GM21825 (cell line): ENCODE measurements at regions not wholly inside any gene's neighbourhood (a gene's known extent, or its start where the extent isn't known, plus 50 kb on each side); places are given as distances from the start of the nearest gene placed in this dataset.

Experiments
- ATAC-seq: cut with Tn5 transposase; IDR thresholded peaks from one replicate; pipeline ENCODE4 v1.9.1; 2021; ENCODE audit warnings: mild to moderate bottlenecking, moderate library complexity; ENCODE audit not compliant: unreplicated experiment

- no peak for ATAC-seq
These were observed 942.3 kb upstream of the TMEM132C start for GRCh38 chr12:127324681-127325080.

- no peak for ATAC-seq
These were observed 939.0 kb upstream of the TMEM132C start for GRCh38 chr12:127327986-127328385.

- ATAC-seq: no peak
These were observed 938.1 kb upstream of the TMEM132C start for GRCh38 chr12:127328867-127329266.

DNA sequence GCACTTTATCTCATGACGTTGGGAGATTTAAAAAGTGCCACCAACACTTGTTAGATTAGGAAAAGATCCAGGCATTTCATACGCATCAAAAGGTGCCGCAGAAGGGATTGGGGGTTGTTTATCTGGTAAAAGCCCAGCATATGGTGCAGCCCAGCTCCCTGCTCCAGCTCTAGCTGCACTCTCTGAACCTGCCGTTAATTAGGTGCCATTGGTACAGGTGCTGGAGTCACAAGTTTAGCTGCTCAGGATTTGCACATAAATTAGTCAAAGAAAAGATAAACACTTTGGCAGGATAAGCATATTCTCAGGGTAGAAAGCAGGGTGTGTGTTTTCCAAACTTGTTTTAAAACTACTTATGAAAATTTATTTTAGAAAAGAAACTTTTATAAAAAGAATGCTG, 932.6 kb upstream of the TMEM132C start:
- ATAC-seq: no peak

DNA sequence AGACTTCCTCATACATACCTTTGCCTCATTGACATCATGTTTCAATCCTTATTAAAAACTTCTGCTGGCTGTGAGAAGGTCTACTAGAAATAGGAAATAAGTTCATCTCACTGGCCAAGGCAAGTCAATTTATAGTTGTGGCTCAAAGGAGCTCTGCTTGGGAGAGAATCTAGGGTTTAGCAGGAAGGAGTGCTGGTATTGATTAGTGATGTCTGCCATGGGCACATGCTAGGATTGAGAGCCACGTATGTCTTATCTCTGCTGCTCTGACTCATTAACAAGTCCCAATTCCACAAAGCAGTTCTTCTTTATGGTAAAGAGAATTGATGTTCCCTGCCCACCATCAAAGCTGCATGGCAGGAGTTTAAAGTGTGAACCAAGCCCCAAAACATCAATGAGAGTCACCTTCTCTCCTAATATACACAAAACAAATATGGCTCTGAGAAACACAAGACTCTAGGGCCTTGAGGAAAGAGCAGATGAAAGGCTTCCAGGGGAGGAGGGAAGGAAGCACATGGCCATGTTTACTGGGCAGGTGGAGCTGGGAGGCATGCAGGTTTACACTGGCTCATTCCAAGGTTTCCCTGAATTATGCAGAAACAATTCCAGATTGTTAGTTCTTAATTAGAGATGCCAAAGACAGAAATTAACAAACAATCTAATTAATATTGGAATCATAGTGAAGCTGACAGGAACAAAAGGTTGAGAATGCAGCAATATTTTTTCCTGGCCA, 931.9 kb upstream of the TMEM132C start:
- no peak for ATAC-seq

GRCh38 chr12:127336416-127336815, 930.6 kb upstream of the TMEM132C start:
- ATAC-seq: no peak

DNA sequence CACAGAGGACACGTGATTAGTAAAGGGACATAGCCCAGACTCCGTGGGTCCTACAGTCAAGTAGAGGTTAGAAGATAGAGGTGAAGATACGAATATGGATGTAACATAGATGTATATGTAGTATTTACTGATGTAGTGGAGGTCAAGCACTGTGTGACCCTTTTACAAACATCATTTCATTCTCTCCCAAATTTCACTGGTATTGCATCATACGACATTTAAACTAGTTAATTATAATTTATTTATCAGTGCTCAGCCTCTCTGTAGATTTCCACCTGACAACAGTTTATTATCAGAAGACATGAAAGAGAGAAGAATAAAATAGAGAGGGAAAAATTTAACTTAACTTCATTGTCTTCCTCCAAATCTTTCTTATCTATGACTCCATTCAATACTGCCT, 927.9 kb upstream of the TMEM132C start:
- no peak for ATAC-seq

DNA sequence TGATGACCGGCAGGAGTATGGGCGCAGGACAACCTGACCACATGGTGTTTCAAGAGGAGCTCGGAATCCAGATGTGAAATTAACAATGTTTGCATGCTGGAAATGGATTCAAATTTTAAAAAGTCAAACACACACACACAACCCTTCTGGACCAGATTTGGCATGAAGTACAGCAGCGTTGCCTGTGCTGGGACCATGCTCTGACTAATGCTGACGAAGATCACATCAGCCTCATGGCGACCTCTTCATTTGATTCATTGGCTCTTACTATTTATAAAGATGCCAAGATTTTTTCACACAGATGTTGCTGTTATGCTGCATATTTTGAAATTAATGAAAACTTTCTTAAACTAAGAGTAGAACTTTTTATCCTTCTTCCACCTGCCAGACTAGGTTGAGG, 926.6 kb upstream of the TMEM132C start:
- no peak for ATAC-seq

DNA sequence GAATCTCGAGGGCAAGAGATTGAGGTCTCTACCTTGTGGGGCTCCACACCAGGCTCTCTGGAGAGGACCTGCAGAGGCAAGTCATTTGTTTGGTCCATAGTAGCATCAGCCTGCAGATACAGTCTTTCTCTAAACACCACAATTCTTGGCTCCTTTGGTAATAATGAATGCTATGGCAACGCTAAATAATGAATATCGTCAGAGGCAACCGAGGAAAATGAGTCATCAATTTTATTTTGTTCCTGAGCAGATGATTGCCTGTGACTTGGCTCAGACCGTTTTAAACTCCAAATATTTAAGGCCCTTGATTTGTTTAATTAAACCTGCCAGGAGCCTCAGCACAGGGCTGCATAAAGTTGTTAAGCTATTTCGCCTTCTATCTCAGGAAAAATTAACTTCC, 924.1 kb upstream of the TMEM132C start:
- ATAC-seq: no peak

GRCh38 chr12:127343940-127344339, 923.0 kb upstream of the TMEM132C start:
- ATAC-seq: no peak

DNA sequence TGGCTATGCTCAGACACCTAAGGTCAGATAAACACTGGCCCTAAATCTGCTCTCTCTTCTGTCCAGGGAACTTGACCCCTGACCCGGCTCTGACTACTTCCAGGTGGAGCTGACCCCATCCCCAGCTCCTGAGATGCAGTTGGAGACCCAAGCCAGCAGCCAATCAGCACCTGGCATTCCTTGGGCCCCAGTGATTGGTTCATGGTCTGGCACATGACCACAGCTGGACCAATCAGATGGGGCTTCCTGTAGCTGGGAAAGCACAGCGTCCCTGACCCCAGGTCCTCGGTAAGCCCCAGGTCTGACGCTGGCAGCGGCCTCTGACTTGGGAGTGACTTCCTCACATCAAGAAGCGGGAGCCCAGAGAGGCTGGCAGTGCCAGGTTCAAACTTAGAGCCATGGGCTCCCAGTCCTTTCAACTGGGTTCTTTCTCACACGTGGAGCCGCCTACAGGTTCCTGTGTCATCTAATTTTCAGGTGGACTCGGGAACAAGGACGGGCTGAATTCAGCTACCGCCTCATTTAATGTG, 915.4 kb upstream of the TMEM132C start:
- ATAC-seq: no peak

- no peak for ATAC-seq
These were observed 911.7 kb upstream of the TMEM132C start for GRCh38 chr12:127355061-127355841.

GRCh38 chr12:127358888-127359287, 908.1 kb upstream of the TMEM132C start:
- no peak for ATAC-seq

- ATAC-seq: no peak
These were observed 906.4 kb upstream of the TMEM132C start for GRCh38 chr12:127360580-127360979.

DNA sequence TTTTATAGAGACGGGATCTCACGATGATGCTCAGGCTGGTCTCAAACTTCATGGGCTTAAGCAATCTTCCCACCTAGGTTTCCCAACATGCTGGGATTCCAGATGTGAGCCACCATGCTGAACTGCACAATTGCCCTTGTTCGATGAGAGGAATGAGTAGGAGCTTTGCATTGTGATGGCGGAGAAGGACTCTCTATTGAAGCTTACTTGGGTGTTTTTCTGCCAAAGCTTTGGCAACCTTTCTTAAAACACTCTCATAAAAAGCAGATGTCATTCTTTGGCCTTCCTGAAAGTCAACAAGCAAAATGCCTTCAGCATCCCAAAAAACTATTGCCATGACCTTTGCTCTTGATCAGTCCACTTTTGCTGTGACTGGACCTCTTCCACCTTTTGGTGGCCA, 904.8 kb upstream of the TMEM132C start:
- ATAC-seq: no peak

DNA sequence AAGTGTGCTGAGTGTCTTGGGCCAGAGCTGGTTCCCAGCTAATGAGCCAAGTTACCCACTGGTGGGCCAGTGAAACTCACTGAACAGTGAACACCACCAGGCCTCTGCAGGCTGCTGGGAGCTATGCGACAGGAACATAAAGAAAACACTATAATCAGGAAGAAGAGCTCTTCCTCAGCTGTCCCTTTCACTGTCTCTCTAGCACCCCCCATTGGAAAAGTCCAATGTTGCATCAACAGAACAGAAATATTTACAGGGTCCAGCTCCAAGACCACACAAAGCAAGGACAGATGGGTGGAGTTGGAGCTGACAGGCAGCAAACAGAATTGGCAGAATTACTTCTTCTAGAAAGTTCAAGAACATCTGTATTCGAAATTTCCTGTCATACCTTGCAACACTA, 903.6 kb upstream of the TMEM132C start:
- ATAC-seq: no peak

GRCh38 chr12:127373559-127373958, 893.4 kb upstream of the TMEM132C start:
- no peak for ATAC-seq

- ATAC-seq: no peak
These were observed 892.5 kb upstream of the TMEM132C start for GRCh38 chr12:127374447-127374846.

- peak; percentile 86 for ATAC-seq
These were observed 885.8 kb upstream of the TMEM132C start for GRCh38 chr12:127381043-127381668.

DNA sequence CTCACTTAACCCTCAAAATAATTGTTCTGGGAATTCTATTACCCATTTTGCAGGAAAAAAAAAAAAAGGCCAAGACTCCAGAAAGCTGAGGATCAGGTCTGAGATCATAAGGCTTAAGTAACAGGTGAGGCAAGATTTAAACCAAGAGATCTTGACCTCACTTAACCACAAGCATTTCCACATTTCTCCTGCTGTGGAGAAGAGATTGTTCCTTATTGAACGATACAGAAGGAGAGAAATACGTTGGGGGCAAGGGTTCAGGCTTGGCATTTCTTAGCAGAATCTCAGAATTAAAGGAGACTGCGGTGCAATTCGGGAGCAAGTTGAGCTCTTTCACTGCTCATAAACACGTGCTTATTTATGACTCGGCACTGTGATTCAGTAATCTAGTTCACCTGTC, 885.3 kb upstream of the TMEM132C start:
- no peak for ATAC-seq

DNA sequence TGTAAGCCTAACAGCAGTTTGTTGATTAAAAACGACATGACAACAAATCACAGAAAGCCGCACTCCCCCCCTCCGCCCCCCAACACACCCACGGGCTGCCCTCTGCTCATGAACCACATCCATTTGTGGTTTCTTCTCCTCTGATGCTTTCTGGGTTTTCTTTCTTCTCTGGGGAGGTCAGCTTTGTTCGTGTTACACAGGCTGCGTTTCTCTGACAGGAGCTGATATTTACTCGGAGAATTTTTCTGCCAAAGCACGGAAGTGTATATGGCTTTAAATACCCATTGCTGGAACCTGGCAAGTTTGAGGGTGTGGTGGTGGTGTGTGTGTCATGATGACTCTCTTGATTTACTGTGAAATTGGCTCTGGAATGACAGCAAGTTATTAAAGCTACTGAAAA, 883.7 kb upstream of the TMEM132C start:
- no peak for ATAC-seq

- no peak for ATAC-seq
These were observed 880.2 kb upstream of the TMEM132C start for GRCh38 chr12:127386723-127387122.
